Neuron (in vitro differentiated cells): ENCODE measurements at regions not wholly inside any gene's neighbourhood (a gene's known extent, or its start where the extent isn't known, plus 50 kb on each side); places are given as distances from the start of the nearest gene placed in this dataset.
"Not testable (repeated sequence)": the region's sequence is repeated elsewhere in the genome, so short reads cannot be mapped to it uniquely, and the experiment has no call there.

Source experiments
- H2AFZ ChIP-seq: one replicate; pipeline ENCODE4 v1.6.1; 2013; ENCODE audit warnings: low read depth, mild to moderate bottlenecking, inconsistent platforms, low read length, moderate library complexity
- H3K27me3 ChIP-seq: one replicate; pipeline ENCODE4 v1.6.1; 2013; ENCODE audit warnings: low read length; ENCODE audit not compliant: insufficient read depth
- H3K36me3 ChIP-seq: one replicate; pipeline ENCODE4 v1.6.1; 2013; ENCODE audit warnings: low read length; ENCODE audit not compliant: insufficient read depth
- H3K4me1 ChIP-seq: one replicate; pipeline ENCODE4 v1.6.1; 2013; ENCODE audit warnings: low read length; ENCODE audit not compliant: insufficient read depth
- H3K4me3 ChIP-seq: 2 replicates; pipeline ENCODE4 v1.5.1; 2013; ENCODE audit warnings: mild to moderate bottlenecking, low read length, moderate library complexity
- H3K9me3 ChIP-seq: one replicate; pipeline ENCODE4 v1.6.1; 2013; ENCODE audit warnings: low read length

- Histone ChIP-seq H3K4me3 (no peak overlapping the region), H2AFZ (no peak overlapping the region), H3K27me3 (no peaks in the 10 kb centered on the region), H3K4me1 (no peaks in the 10 kb centered on the region), H3K9me3 (no peaks in the 10 kb centered on the region), H3K36me3 (no peaks in the 10 kb centered on the region)
These were observed 175.3 kb upstream of the EPHA4 start for GRCh38 chr2:221747289-221747972.

GRCh38 chr2:221741496-221742211 lies 169.6 kb upstream of the EPHA4 start:
- Histone ChIP-seq H3K4me1 (no peaks in the 10 kb centered on the region), H3K27me3 (no peaks in the 10 kb centered on the region)

DNA sequence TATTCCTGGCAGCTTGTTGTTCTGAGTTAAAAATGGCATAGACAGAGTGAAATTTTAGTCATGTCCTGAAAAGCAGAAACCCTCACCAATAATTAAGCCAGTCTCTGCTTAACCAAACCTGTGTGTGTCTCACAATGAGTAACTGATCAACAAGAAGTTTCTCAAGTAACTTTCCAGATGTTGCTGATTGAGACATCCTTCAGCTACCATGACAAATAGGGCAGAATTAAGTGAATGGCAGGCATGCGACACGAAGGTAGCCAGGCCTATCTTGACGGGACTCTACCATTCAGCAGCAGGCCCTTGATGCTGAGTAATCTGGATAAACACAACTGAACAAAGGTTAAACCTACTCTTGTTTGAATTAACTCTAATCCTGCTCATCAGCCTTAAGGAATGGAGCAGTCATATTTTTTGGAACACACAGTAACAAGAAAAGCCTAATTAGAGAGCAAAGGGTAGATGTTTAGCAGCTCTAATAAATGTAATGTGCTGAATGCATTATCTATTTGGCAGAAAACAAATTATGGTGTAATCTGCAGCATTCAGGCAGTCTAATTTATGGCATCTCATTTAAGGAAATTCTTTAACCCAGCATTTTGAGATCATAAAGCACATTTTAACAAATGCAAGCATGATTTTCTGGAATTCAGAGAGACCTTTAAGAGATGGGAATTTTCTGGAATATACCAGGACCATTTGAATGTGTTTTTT lies 159.5 kb upstream of the EPHA4 start:
- H3K36me3 ChIP-seq, result no peaks in the 10 kb centered on the region
- H3K9me3 ChIP-seq, result no peaks in the 10 kb centered on the region
- H2AFZ ChIP-seq, result no peak overlapping the region
- no peaks in the 10 kb centered on the region for H3K4me1 ChIP-seq
- H3K27me3 ChIP-seq, result no peaks in the 10 kb centered on the region
- H3K4me3 ChIP-seq, result no peak overlapping the region

More at GRCh38 chr2:221741496-221742211, 169.6 kb upstream of the EPHA4 start:
- no peaks in the 10 kb centered on the region for H3K36me3 ChIP-seq
- no peak overlapping the region for H2AFZ ChIP-seq
- no peak overlapping the region for H3K4me3 ChIP-seq
- no peaks in the 10 kb centered on the region for H3K9me3 ChIP-seq

GRCh38 chr2:221726894-221727513 lies 154.9 kb upstream of the EPHA4 start:
- Histone ChIP-seq H2AFZ (no peak overlapping the region), H3K27me3 (no peaks in the 10 kb centered on the region), H3K9me3 (peaks cover 3% of the 10 kb centered on the region), H3K4me3 (no peak overlapping the region), H3K4me1 (no peaks in the 10 kb centered on the region), H3K36me3 (no peaks in the 10 kb centered on the region)

GRCh38 chr2:221724631-221725203 lies 152.6 kb upstream of the EPHA4 start:
- no peaks in the 10 kb centered on the region for H3K4me1 ChIP-seq
- no peak overlapping the region for H3K4me3 ChIP-seq
- no peaks in the 10 kb centered on the region for H3K27me3 ChIP-seq

GRCh38 chr2:221724117-221724516 lies 152.0 kb upstream of the EPHA4 start:
- H2AFZ ChIP-seq, H3K27me3 ChIP-seq, H3K36me3 ChIP-seq, H3K4me1 ChIP-seq, H3K9me3 ChIP-seq, H3K4me3 ChIP-seq: not testable (repeated sequence)

More at GRCh38 chr2:221724631-221725203, 152.6 kb upstream of the EPHA4 start:
- no peak overlapping the region for H2AFZ ChIP-seq
- no peaks in the 10 kb centered on the region for H3K36me3 ChIP-seq
- peaks cover 3% of the 10 kb centered on the region for H3K9me3 ChIP-seq

GRCh38 chr2:221716426-221717303 lies 144.6 kb upstream of the EPHA4 start:
- Histone ChIP-seq H3K27me3 (no peaks in the 10 kb centered on the region), H3K36me3 (no peaks in the 10 kb centered on the region), H3K4me3 (no peak overlapping the region), H3K9me3 (no peaks in the 10 kb centered on the region), H3K4me1 (peaks cover 10% of the 10 kb centered on the region), H2AFZ (no peak overlapping the region)

- no peak overlapping the region for H3K4me3 ChIP-seq
- no peaks in the 10 kb centered on the region for H3K27me3 ChIP-seq
- H3K9me3 ChIP-seq, result no peaks in the 10 kb centered on the region
- peaks cover 10% of the 10 kb centered on the region for H3K4me1 ChIP-seq
- H3K36me3 ChIP-seq, result no peaks in the 10 kb centered on the region
- H2AFZ ChIP-seq, result no peak overlapping the region
These were observed 143.6 kb upstream of the EPHA4 start for GRCh38 chr2:221715523-221716247.

GRCh38 chr2:221710744-221711143 lies 138.6 kb upstream of the EPHA4 start:
- no peaks in the 10 kb centered on the region for H3K36me3 ChIP-seq
- no peak overlapping the region for H2AFZ ChIP-seq
- no peak overlapping the region for H3K4me3 ChIP-seq
- no peaks in the 10 kb centered on the region for H3K9me3 ChIP-seq
- peaks cover 3% of the 10 kb centered on the region for H3K4me1 ChIP-seq
- H3K27me3 ChIP-seq, result no peaks in the 10 kb centered on the region

GRCh38 chr2:221708902-221709301 lies 136.8 kb upstream of the EPHA4 start:
- H3K27me3 ChIP-seq, result no peaks in the 10 kb centered on the region
- H3K36me3 ChIP-seq, result no peaks in the 10 kb centered on the region
- H3K4me3 ChIP-seq, result no peak overlapping the region
- H2AFZ ChIP-seq, result no peak overlapping the region
- peaks cover 3% of the 10 kb centered on the region for H3K4me1 ChIP-seq
- no peaks in the 10 kb centered on the region for H3K9me3 ChIP-seq

GRCh38 chr2:221705185-221705877 lies 133.2 kb upstream of the EPHA4 start:
- Histone ChIP-seq H3K4me3 (no peak overlapping the region), H3K9me3 (no peaks in the 10 kb centered on the region), H3K36me3 (no peaks in the 10 kb centered on the region), H3K27me3 (no peaks in the 10 kb centered on the region), H3K4me1 (peaks cover 3% of the 10 kb centered on the region), H2AFZ (no peak overlapping the region)
